HepG2 (cell line): ENCODE measurements at regions not wholly inside any gene's neighbourhood (a gene's known extent, or its start where the extent isn't known, plus 50 kb on each side); places are given as distances from the start of the nearest gene placed in this dataset.

ENCODE experiments used
- EZH2 ChIP-seq: conservative IDR thresholded peaks from 2 replicates; pipeline ENCODE4 v1.6.1; 2012; ENCODE audit warnings: mild to moderate bottlenecking, low read depth, low read length, moderate library complexity
- JUND ChIP-seq: sonication (generic); formaldehyde crosslinking; IDR thresholded peaks from 2 replicates; pipeline ENCODE4 v1.8.0; 2022; ENCODE audit warnings: mild to moderate bottlenecking, missing genetic modification reagents
- MAFK ChIP-seq, 2 experiments: IDR thresholded peaks in 1 of 2; conservative IDR thresholded peaks in 1 of 2; 2 replicates each; pipeline ENCODE4 v1.6.1; 2011; ENCODE audit warnings: improper control_type of control experiment in 2 of 2, low read length in 2 of 2
- MXD3 ChIP-seq: IDR thresholded peaks from 2 replicates; pipeline ENCODE4 v1.6.1; 2016; ENCODE audit warnings: mild to moderate bottlenecking, missing biosample characterization, missing genetic modification reagents
- POLR2A ChIP-seq, 2 experiments: IDR thresholded peaks; 2 replicates each; pipeline ENCODE4 v1.6.1; 2011; ENCODE audit warnings: low read depth in 2 of 2, low read length in 2 of 2, mild to moderate bottlenecking in 1 of 2, moderate library complexity in 1 of 2; ENCODE audit not compliant: insufficient read depth in 1 of 2
- POLR2AphosphoS2 ChIP-seq: IDR thresholded peaks from 2 replicates; pipeline ENCODE4 v1.6.1; 2011; ENCODE audit warnings: low read depth, low read length, improper control_type of control experiment
- SMYD3 ChIP-seq: sonication (generic); formaldehyde crosslinking; IDR thresholded peaks from 2 replicates; pipeline ENCODE4 v1.8.1; 2023; ENCODE audit warnings: mild to moderate bottlenecking, missing genetic modification reagents
- TRIM24 ChIP-seq: sonication (generic); formaldehyde crosslinking; IDR thresholded peaks from 2 replicates; pipeline ENCODE4 v1.8.0; 2022; ENCODE audit warnings: mild to moderate bottlenecking, missing genetic modification reagents
- ZBTB10 ChIP-seq: sonication (generic); formaldehyde crosslinking; IDR thresholded peaks from 2 replicates; pipeline ENCODE4 v1.4.0; 2020; ENCODE audit warnings: missing genetic modification reagents, borderline replicate concordance
- ZNF773 ChIP-seq: sonication (generic); formaldehyde crosslinking; IDR thresholded peaks from 2 replicates; pipeline ENCODE4 v1.4.0; 2020; ENCODE audit warnings: missing genetic modification reagents, borderline replicate concordance

- no peak for TF ChIP-seq SMYD3
- no peak for TF ChIP-seq ZBTB10 (CRISPR knock-in tag)
- no peak for TF ChIP-seq POLR2AphosphoS2
- TF ChIP-seq MXD3 (CRISPR knock-in tag) = no peak
- TF ChIP-seq TRIM24 = no peak
- no peak for TF ChIP-seq EZH2
- TF ChIP-seq ZNF773 (CRISPR knock-in tag) = no peak
- TF ChIP-seq MAFK (conservative IDR thresholded peaks at IDR 0.05 in 1 of 2, IDR thresholded peaks at IDR 0.05 in 1 of 2; ENCODE audit: low read length in 2 of 2) = no peak
- no peak for TF ChIP-seq JUND
- no peak for TF ChIP-seq POLR2A (IDR thresholded peaks at IDR 0.05; ENCODE audit: insufficient read depth in 1 of 2, low read depth in 2 of 2, low read length in 2 of 2)
These were observed 822.3 kb downstream of the LUZP2 start for GRCh38 chr11:25319127-25319526.
